ENCODE measurements at regions not wholly inside any gene's neighbourhood (a gene's known extent, or its start where the extent isn't known, plus 50 kb on each side); places are given as distances from the start of the nearest gene placed in this dataset.
"Not testable (repeated sequence)": the region's sequence is repeated elsewhere in the genome, so short reads cannot be mapped to it uniquely, and the experiment has no call there.

DNA sequence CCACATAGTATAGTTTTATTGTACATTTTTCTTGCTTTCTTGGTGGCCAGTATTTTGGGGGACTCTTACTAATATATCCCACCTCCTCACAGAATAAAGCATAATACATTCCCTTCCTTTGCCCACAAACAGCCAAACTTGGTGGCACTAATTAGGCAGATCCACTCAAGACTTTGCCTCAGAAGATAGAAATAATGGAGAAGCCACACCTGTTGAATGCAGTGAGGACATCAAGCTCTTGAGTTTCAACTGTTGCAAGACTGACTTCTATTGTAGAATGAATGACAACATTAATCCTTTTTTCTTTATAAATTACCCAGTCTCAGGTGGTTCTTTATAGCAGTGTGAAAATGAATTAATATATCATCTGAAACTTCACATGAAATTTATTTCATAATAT, 1183.6 kb upstream of the ATXN8OS start:
- Mint-ChIP-seq H3K27me3 (ENCODE audit: low read depth) (no peaks in the 10 kb centered on the region), H3K27ac (no peak overlapping the region), H3K36me3 (ENCODE audit: low read depth) (no peaks in the 10 kb centered on the region), H3K4me1 (no peaks in the 10 kb centered on the region), H3K9me3 (no peaks in the 10 kb centered on the region), H3K4me3 (no peak overlapping the region)
- TF ChIP-seq, protein P1, sequence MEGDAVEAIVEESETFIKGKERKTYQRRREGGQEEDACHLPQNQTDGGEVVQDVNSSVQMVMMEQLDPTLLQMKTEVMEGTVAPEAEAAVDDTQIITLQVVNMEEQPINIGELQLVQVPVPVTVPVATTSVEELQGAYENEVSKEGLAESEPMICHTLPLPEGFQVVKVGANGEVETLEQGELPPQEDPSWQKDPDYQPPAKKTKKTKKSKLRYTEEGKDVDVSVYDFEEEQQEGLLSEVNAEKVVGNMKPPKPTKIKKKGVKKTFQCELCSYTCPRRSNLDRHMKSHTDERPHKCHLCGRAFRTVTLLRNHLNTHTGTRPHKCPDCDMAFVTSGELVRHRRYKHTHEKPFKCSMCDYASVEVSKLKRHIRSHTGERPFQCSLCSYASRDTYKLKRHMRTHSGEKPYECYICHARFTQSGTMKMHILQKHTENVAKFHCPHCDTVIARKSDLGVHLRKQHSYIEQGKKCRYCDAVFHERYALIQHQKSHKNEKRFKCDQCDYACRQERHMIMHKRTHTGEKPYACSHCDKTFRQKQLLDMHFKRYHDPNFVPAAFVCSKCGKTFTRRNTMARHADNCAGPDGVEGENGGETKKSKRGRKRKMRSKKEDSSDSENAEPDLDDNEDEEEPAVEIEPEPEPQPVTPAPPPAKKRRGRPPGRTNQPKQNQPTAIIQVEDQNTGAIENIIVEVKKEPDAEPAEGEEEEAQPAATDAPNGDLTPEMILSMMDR (IDR thresholded peaks at IDR 0.05; ENCODE audit: unreplicated experiment in 3 of 3), result no peak

DNA sequence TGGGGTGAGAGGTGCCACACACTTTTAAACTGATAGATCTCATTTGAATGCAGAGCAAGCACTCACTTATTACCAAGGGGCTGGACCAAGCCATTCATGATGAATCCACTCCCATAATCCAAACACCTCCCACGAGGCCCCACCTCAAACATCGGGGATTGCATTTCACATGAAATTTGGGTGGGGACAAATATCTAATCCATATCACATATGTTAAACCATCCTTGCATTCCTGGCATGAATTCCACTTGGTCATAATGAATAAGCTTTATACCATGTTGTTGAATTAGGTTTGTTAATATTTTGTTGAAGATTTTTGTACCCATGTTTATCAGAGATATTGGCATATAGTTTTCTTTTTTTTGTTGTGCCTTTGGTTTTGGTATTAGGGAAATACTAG, 1198.7 kb upstream of the ATXN8OS start:
- Mint-ChIP-seq H3K9me3 (peaks cover 41% of the 10 kb centered on the region), H3K27me3 (ENCODE audit: low read depth) (peaks cover 4% of the 10 kb centered on the region)
- TF ChIP-seq, protein P1 (IDR thresholded peaks at IDR 0.05; ENCODE audit: unreplicated experiment in 3 of 3), result no peak

DNA sequence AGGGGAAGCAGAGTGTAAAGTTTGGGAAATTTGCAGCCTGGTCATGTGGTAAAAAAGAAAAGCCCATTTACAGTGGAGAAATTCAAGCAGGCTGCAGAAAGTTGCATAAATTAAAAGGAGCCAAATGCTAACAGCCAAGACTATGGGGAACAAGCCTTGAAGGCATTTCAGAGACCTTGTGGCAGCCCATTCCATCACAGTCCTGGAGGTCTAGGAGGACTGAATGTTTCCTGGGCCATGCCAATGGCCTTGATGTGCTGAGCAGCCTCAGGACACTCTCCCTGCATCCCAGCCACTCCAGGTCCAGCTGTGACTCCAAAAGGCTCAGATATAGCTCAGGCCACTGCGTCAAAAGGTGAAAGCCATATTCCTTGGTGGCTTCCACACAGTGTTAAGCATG, 1202.4 kb upstream of the ATXN8OS start:
- Mint-ChIP-seq H3K4me3 (no peak overlapping the region), H3K27me3 (ENCODE audit: low read depth) (peaks cover 4% of the 10 kb centered on the region), H3K4me1 (no peaks in the 10 kb centered on the region), H3K27ac (no peak overlapping the region), H3K9me3 (peaks cover 36% of the 10 kb centered on the region), H3K36me3 (ENCODE audit: low read depth) (no peaks in the 10 kb centered on the region)
- TF ChIP-seq, protein P1 (IDR thresholded peaks at IDR 0.05; ENCODE audit: unreplicated experiment in 3 of 3), result no peak

More for the DNA sequence above, 1198.7 kb upstream of the ATXN8OS start:
- no peaks in the 10 kb centered on the region for H3K36me3 Mint-ChIP-seq (ENCODE audit: low read depth)
- H3K4me1 Mint-ChIP-seq, result no peaks in the 10 kb centered on the region
- H3K4me3 Mint-ChIP-seq, result no peak overlapping the region
- H3K27ac Mint-ChIP-seq, result no peak overlapping the region

DNA sequence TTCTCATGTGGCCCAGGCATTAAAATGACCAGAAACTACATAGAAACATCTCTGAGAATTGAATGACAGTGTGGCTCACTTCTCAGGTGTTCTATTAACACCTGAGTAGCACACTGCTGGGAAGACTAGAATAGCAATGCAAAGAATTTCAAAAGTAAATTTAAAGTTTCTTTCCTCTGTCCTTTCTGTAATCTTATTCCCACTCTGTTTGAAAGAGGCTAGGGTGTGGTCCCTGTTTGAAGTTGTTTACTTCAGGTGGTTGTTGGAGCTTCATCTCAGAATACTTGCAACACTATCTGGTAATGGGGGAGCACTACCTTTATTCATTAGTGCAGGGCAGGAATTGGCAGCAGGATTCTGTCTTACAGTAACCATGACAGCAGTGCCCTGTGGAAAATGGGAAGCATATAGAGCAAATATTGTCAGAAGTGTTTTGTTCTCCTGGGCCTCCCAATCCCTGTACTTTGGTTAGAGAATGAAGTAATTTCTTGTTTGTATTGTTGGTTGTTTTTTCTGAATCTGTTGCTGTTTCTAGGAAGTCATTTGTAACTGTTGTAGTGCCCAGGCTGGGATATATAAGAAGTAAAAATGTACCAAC, 1210.2 kb upstream of the ATXN8OS start:
- Mint-ChIP-seq H3K4me3 (no peak overlapping the region), H3K27ac (no peak overlapping the region), H3K4me1 (no peaks in the 10 kb centered on the region), H3K27me3 (ENCODE audit: low read depth) (no peaks in the 10 kb centered on the region), H3K9me3 (peaks cover 2% of the 10 kb centered on the region), H3K36me3 (ENCODE audit: low read depth) (no peaks in the 10 kb centered on the region)
- TF ChIP-seq, protein P1 (IDR thresholded peaks at IDR 0.05; ENCODE audit: unreplicated experiment in 3 of 3), result no peak

DNA sequence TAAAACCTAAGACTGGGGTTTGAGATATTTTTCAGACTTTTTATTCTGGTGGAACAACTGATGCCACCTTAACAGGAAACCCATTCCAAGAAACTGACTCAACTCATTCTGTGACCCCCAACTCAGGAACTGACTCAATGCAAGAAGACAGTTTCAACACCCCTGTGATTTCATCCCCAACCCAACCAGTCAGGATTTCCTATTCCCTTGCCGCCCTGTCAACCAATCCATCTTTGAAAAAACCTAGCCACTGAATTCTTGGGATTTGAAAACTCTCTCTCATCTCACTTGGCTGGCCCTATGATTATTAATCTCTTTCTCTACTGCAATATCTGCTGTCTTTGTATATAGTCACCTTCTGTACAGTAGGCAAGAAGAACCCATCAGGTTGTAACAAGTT, 1211.9 kb upstream of the ATXN8OS start:
- no peaks in the 10 kb centered on the region for H3K36me3 Mint-ChIP-seq (ENCODE audit: low read depth)
- H3K27me3 Mint-ChIP-seq (ENCODE audit: low read depth), result no peaks in the 10 kb centered on the region
- TF ChIP-seq, protein P1 (IDR thresholded peaks at IDR 0.05; ENCODE audit: unreplicated experiment in 3 of 3), result no peak
- H3K9me3 Mint-ChIP-seq, result peaks cover 2% of the 10 kb centered on the region
- no peaks in the 10 kb centered on the region for H3K4me1 Mint-ChIP-seq
- no peak overlapping the region for H3K4me3 Mint-ChIP-seq
- no peak overlapping the region for H3K27ac Mint-ChIP-seq

DNA sequence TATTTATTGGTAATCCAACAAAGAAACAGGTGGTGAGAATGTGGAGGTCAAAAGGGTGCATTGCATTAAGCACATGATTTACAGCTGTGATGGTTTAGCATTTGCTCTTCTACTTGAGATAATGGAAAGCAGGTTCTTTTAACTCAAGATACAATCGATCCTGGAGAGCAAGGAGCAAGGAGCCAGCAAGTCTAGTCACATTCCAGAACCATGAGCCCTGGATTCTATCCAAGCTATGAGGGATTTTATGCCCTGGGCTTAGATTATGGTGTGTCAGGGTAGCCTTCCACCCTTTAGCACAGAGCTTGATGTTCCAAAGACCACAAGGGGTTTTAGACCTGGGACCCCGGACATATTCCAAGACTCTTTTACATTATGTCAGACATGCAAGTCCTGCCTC, 1213.9 kb upstream of the ATXN8OS start:
- not testable (repeated sequence) for H3K27ac Mint-ChIP-seq; H3K36me3 Mint-ChIP-seq (ENCODE audit: low read depth); H3K4me1 Mint-ChIP-seq; H3K4me3 Mint-ChIP-seq; H3K9me3 Mint-ChIP-seq; H3K27me3 Mint-ChIP-seq (ENCODE audit: low read depth)

DNA sequence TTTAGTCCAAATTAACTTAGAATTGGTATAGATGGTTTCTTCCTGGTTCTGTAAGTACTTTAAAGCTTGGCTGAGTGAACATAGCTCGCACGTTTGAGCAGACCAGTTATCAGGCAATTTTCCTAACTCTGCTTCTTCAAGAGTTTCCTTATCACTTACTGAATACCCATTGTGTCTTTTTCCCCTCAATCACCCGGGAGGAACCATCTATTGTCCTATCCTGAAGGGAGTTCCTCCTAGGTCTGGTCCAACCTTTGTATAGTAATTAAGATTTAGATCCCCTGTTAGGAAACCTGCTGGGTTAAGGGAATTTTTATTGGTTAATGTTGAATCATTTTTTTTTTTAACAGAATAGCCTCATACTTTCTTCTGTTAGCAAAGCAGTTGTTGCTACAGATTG, 1215.0 kb upstream of the ATXN8OS start:
- H3K4me3 Mint-ChIP-seq; H3K27me3 Mint-ChIP-seq (ENCODE audit: low read depth); H3K36me3 Mint-ChIP-seq (ENCODE audit: low read depth); H3K4me1 Mint-ChIP-seq; H3K9me3 Mint-ChIP-seq; H3K27ac Mint-ChIP-seq: not testable (repeated sequence)

DNA sequence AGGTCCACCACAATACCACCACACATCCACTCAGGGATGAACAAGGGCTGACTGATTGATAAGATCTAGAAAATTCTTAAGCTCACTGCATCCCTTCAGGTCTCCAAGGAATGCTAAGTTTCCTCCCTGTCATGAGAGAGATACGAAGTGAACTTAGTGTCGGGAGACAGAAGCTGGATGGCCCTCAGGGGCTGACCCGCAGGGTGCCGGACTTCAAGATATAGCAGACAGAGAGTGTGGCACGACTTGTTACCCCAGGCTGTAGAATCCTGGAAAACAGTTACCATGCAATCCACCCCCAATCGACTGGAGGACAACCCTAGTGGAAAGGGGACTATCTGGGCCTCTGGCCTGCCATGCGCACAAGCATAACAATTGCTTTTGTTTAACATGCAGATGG, 1217.5 kb upstream of the ATXN8OS start:
- not testable (repeated sequence) for H3K4me3 Mint-ChIP-seq

More for the DNA sequence above, 1217.5 kb upstream of the ATXN8OS start:
- H3K27ac Mint-ChIP-seq; H3K27me3 Mint-ChIP-seq (ENCODE audit: low read depth); H3K4me1 Mint-ChIP-seq; H3K9me3 Mint-ChIP-seq; H3K36me3 Mint-ChIP-seq (ENCODE audit: low read depth): not testable (repeated sequence)

Measured in nephron (organoid).